HG03442 (cell line): ENCODE measurements at regions not wholly inside any gene's neighbourhood (a gene's known extent, or its start where the extent isn't known, plus 50 kb on each side); places are given as distances from the start of the nearest gene placed in this dataset.

Experiments
- ATAC-seq: cut with Tn5 transposase; IDR thresholded peaks from one replicate; pipeline ENCODE4 v1.9.1; 2021; ENCODE audit warnings: mild to moderate bottlenecking, moderate library complexity; ENCODE audit not compliant: unreplicated experiment

DNA sequence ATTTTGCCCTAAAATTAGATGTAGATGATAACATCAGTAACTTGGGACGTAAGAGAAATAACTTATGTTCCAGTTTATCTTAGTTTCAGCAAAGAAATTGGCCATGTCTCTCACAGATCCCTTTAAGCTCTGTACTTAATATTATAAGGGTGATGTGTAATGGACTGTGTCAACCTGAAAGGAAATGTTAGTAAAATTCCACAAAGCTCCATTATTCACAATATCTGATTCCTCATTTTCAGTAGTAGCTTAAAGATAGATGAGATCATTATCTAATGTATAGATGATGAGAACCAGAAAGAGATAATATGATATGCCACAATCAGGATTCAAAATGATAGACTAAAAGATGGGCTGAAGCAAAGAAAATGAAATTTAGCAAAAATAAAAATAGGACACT, 316.8 kb upstream of the CHRM2 start:
- no peak for ATAC-seq

DNA sequence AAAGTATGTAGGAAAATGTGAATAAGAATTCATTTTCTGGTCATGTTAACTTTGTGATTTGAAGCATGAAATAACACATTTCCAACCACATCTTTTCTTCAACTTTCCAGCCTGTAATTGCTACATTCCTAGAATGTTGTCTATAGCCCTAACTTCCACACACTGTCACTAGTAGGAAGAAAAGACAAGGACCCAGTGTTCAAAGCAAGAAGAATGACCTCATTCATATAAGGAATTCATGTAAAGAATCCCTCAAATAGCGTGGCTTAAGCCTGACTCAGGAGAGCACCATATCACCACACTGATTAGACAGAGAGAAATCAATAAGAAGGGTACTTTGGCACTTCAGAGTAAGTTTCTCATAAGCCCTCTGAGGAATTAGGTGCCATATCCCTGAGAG, 318.7 kb upstream of the CHRM2 start:
- no peak for ATAC-seq

DNA sequence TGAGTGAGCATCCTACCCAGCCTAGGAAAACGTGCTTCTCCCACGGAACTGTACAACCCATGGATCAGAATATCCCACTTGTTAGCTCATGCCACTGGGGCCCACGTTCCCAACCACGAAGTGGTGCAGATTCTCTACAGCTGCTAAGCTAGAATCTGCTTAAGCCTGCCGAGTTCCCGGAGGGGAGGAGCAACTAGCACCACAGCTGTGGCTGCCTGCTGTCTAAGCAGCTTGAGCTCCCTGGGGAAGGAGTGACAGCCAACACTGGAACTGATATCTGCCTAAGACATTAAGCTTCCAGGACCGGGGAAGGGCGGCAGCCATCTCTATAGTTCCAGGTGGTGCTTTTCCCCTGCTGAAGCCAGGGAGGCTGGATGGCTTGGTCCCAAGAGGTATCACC, 334.7 kb upstream of the CHRM2 start:
- no peak for ATAC-seq

DNA sequence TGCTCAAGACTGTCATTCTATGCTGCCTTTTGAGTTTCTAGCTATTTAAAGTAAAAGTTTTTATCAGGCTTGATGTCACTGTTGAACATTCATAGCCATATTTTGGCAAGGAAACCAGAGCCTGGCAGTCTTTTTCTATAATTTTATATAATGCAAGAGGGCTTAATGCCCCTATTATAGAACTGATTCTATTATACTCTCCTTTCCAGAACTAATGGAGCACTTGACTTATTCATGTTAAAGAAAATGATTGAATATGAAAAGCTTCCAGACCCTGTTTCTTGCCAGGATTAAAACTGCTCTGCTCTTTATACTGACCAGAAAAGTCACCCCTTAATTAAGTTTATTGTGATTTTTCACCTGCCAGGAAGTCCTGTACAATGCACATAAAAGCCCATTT, 337.6 kb upstream of the CHRM2 start:
- no peak for ATAC-seq

DNA sequence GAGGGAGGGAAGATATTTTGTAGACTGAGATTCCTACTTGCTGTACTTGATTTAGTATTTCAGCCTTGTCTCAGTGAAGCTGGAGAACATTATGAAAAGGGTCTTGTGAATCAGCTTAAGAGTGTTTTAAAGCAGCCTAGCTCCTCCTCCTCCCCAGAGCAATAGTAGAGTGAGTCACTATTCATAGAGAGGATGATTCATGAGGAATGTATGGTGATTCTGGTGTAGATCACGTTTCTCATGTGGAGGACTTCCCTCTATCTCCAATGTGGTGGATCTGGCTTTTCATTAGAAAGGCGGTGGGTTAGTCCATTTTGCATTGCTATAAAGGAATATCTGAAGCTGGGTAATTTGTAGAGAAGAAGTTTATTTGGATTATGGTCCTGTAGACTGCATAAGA, 340.1 kb upstream of the CHRM2 start:
- ATAC-seq: no peak

DNA sequence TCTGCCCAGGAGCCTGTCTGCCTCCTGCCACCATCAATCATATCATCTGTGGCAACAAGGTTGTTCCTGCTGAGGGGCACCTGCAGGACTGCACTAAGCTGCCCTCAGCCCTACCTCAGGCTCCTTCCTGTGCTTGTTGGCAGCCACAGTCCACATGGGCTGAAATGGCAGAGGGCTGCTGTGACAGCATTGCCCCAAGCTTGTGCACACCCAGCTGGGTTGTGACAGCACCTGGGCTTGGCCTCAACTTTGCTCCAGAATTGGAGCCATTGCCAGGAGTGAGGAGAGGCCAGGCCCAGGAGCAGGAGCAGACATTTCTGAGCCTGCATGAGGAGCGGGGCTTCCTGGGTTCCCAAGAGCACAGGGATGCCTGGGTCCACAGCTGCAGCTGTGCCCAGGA, 340.9 kb upstream of the CHRM2 start:
- no peak for ATAC-seq

DNA sequence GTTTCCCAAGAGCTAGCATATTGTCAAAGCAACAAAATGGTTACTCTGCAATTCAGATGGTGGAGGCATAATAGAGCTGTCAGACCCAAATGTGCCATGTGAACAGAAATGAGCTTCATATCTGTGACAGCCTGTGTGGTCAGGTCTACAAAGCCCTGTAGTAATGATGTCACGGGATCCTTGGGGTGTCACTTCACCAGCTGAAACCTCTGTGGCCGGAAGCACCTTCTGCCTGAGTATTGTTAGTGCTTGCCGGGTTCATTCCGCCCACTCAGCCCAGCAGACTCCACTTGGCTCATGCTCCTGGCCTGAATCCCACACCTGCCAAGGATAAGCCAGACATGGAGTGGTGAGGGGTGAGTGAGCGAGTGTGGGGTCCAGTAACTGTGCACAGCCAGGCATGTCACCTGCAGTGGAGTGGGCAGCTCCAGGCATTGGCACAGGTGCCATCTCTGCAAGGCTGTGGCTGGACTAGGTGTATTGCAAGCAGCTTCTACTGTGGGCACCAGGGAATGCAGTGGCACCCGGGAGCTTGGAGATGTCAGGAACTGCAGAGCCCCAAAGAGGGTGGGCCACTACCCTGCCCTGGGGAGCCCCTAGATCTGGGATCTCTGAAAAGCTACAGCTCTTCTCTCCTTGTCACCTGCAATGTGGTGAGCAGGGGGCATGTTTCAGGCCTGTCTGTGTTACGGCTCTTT, 341.9 kb upstream of the CHRM2 start:
- ATAC-seq: no peak

DNA sequence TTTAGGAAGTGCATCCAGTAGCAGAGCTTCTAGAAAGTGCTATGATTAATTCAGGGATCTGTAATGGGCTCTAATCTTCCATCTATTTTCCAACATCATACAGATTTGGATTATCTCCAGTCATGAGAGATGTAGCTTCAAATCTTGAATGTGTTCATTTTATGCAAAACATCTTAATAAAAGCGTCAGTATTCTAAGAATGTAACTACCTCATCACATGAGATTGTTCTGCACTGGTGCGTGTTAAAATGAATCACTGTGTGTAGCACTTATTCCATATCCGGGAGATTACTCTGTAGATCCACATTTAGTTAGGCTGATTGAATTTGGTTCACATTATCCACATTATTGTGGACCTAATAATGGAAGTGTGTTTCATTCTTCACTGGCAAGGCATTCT, 344.9 kb upstream of the CHRM2 start:
- no peak for ATAC-seq

DNA sequence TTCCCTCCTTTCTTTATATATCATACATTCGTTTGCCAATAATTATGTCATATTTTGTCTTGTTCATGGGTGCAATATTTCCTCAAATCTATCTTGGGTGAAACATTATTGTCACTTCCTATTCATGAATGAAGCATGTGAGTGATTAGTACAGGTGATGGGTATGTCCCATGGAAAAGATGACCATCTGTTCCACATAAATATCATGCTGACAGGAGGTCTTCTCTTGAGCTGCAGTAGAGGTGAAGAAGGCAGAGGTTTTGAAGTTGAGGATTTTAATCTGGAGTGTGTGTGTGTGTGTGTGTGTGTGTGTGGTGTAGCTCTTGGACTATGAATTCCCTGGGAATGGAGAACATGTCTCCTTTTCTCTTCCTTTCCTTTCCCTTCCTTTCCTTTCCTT, 350.5 kb upstream of the CHRM2 start:
- ATAC-seq: no peak

DNA sequence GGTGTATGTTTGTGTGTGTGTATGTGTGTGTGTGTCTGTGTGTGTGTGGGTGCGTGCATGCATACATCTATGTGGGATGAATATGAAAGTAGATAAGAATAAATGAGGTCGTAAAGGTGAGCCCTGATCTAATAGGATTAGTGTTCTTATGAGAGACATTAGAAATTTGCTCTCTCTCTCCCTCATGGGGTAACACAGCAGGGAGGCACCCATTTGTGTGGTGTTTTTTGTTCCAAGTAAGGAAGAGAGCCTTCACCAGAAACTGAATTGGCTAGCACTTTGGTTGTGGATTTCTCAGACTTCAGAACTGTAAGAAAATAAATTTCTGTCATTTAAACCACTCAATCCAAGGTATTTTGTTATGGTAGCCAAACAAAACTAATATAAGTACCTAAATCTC, 353.7 kb upstream of the CHRM2 start:
- no peak for ATAC-seq

DNA sequence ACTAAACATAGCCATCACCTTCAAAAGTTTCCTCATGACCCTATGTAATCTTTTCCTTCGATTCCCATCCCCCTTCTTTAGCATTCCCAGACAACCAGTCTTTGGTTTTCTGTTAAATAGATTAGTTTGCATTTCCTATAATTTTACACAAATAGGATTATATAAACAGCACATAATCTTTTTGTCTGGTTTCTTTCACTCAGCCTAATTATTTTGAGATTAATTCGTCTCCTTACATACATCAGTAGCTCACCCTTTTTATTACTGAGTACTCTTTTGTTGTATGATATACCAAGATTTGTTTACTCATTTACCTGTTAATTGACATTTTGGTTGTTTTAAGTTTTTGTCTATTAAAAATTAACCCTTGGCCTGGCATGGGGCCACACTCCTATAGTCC, 354.7 kb upstream of the CHRM2 start:
- ATAC-seq: no peak

DNA sequence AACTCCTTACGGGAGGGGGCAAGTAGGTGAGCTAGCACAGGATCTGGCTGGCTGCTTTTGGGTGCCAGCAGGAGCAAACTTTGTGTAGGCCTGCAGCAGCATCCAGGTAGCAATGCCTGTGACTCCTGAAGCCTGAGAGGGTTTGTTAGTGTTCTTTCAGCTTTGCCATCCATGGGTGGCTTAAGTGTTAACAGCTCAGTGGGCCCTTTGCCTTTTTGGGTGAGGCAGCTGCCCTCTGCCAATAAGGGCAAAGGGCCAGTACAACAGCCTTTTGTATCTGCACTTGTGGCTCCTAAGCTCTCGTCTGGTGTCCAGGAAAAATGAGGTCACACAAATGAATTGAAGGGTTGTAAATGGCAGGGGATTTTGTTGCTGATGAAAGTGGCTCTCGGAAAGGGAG, 359.0 kb upstream of the CHRM2 start:
- ATAC-seq: no peak

DNA sequence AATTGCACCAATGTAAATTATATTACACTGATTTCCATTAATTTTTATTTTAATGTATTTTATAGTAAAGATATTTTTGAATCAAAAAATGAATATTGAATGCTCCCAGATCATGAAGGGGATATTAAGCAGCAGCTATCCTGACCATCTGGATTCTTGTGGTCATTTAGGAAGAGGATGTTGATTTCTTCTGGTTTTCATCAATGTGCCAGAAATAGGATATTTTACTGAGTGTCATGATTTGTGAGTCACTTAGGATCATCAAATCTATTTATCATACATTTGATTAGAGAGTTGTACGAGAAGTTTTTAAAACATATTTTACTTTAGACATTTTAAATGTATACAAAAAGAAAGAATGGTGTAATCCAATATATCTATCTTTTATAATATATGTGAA, 366.3 kb upstream of the CHRM2 start:
- no peak for ATAC-seq

DNA sequence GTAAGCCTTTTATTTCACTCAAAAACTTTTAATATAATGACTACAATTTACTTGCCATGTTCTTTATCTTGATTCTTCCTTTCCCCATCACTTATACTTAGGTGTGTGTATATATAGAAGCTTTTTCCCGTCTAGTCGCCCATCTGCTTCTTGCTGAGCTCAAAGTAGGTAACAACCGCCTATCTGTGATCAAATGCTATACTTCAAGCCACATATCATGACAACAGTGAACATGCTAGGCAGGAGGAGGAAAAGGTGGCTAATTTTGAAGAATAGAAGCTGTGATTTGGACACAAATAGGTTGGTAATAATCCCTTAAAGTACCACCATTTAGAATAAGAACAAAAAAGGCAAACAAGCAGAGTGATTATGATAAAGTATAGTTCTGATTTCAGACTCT, 367.3 kb upstream of the CHRM2 start:
- ATAC-seq: no peak

DNA sequence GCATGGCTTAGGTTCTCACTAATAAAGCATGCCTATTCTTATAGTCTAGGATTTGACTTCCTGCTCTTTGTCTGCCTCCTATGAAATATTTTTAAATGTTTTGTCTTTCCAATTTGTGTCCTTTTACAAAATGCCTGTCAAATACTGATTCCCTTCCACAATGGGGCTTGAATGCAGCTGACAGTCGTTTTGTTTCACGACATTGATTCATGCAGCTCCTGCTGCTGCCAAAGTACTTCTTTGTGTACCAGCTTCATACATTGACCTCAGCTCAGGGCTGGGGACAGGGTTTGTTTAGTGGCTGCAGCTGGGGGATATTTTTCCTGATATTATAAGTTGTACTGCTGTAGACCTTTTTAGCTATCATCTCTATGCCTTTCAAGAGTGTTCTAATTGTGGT, 371.9 kb upstream of the CHRM2 start:
- ATAC-seq: no peak

DNA sequence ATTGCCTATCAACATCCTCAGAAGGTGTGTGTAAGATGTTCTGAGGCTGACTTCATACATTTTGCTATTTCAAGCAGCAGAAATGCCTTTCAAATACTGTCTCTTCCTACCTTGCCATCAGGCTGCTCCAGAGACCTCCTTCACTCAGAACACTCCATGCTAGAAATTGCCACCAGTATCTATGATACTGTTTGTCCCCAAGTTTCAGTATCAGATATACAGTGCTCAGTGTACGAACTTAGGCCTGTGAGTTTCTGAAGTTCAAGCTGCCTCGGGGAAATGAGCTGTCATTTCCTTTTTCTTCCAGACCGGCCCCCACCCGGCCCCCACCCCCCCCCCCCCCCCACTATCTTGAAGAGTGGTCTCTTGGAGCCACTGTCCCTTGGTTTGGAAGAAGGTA, 373.4 kb upstream of the CHRM2 start:
- no peak for ATAC-seq

DNA sequence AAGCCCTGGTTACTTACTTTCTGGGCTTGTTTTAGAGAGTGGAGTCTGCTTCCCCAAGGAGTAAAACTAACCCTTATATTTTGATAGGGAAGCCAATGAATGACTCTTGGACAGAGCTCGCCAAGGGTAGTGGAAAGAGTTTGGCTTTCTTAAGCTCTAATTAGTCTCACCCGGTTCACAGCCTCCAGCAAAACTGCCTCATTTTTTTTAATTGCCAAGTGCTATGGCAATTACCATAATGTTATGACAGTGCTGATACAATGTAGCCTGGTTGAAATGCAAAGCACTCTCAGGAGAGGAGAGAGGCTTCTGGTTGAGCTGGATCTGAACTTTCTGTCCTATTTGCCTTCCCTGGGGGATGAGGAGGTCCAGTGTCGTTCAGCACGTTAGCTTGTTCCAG, 376.1 kb upstream of the CHRM2 start:
- no peak for ATAC-seq

DNA sequence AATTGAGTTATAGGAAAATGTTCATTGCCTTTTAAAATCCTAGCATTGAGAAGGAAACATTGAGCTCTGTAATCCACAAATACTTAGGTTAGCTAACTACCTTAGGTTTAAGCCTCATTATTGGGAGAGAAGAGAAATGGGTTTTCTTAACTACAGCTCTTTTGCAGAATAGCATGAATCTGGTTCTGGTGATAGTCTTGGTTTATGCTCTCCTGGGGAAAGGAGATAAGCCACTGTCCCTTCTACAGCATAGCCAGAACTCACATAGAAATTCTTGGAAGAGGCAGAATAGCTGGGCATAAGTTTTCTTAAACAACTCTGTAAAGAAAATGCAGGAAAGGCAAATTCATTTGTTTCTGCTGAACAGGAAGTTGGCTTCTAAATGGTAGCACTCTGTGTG, 378.6 kb upstream of the CHRM2 start:
- no peak for ATAC-seq

DNA sequence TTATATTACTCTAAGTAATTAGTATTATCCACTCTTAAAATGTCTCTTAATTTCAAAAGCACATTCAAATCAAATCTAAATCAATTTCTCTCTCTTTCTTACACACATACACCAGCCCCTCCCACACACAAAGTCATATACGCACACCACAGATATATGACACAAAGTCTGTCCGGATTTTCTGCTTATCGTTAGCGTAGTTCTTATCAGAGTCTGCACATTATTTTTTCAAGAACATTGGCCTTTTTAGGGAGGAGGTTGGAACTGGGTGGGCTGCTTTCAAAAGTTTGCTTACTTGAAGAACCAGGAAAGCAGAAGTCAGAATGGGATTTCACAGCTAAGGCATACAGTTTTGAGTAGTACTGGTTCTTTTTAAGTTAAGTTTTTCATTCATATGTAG, 387.6 kb upstream of the CHRM2 start:
- no peak for ATAC-seq

DNA sequence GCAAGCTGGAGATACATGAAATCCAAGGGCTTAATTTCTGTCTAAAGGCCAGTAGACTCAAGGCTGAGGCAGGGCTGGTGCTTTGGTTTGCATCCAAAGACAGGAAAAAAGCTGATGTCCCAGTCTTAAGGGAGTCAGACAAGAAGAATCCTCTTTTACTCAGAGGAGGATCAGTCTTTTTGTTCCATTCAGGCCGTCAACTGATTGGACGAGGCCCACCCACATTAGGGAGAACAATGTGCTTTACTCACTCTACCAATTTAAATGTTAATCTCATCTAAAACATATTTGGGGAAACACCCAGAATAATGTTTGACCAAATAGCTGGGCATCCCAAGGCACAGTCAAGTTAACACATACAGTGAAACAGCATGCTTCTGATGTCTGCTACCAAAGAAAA, 388.5 kb upstream of the CHRM2 start:
- no peak for ATAC-seq

DNA sequence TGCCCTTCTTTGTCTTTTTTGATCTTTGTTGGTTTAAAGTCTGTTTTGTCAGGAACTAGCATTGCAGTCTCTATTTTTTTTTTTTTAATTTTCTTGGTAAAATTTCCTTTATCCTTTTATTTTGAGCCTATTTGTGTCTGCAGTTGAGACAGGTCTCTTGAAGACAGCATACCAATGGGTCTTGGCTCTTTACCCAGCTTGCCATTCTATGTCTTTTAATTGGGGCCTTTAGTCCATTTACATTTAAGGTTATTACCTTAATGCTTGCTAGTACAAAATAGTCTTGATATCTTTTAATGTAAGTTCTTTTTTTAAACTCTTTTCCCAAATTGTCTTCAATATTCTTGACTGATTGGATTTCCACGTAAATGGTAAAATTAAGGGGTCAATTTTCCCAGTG, 398.3 kb upstream of the CHRM2 start:
- no peak for ATAC-seq

DNA sequence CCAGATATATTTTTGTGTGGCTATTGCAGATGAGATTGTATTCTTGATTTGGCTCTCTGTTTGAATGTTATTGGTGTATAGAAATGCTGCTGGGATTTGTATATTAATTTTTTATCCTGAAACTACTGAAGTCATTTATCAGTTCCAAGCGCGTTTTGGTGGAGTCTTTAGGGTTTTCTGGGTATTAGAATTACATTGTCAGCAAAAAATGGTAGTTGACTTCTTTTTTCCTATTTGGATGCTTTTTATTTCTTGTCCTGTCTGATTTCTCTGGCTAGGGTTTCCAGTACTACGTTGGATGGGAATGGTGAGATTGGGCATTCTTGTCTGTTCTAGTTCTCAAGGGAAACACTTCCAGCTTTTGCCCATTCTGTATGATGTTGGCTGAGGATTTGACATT, 415.5 kb upstream of the CHRM2 start:
- ATAC-seq: no peak

DNA sequence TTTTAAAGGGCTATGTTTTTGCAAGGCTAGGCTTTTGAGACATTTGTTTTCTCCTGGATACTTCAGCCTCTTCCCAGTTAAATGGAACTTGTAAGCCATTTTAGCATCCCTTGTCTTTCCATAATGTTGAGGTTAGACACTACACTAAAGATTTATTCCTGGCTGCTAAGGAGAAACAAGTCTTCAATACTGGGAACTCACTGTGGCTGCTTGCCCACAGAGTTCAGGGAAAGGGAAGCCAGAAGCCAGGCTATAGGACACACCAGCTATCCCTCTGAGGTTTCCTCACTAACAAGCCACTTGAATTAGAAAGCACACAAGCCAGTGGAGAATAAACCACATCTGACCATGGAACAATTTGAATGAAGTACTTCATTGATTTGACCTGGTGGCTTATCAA, 421.7 kb upstream of the CHRM2 start:
- ATAC-seq: no peak

DNA sequence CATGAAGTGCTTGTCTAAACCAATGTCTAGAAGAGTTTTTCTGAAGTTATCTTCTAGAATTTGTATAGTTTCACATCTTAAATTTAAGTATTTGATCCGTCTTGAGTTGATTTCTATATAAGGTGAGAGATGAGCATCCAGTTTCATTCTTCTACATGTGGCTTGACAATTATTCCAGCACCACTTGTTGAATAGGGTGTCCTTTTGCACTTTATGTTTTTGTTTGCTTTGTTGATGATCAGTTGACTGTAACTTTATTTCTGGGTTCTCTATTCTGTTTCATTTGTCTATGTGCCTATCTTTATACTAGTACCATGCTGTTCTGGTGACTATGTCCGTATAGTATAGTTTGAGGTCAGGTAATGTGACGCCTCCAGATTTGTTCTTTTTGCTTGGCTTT, 426.6 kb upstream of the CHRM2 start:
- ATAC-seq: no peak
